GM18505 (cell line): ENCODE measurements at regions not wholly inside any gene's neighbourhood (a gene's known extent, or its start where the extent isn't known, plus 50 kb on each side); places are given as distances from the start of the nearest gene placed in this dataset.
"Not testable (repeated sequence)": the region's sequence is repeated elsewhere in the genome, so short reads cannot be mapped to it uniquely, and the experiment has no call there.

Source experiments
- ATAC-seq: cut with Tn5 transposase; IDR thresholded peaks from one replicate; pipeline ENCODE4 v1.9.1; 2021; ENCODE audit not compliant: unreplicated experiment
- POLR2A ChIP-seq: IDR thresholded peaks from 4 replicates; pipeline ENCODE4 v1.6.1; 2011; ENCODE audit warnings: borderline replicate concordance; ENCODE audit not compliant: insufficient read depth, insufficient read length; ENCODE audit errors: extremely low read depth

DNA sequence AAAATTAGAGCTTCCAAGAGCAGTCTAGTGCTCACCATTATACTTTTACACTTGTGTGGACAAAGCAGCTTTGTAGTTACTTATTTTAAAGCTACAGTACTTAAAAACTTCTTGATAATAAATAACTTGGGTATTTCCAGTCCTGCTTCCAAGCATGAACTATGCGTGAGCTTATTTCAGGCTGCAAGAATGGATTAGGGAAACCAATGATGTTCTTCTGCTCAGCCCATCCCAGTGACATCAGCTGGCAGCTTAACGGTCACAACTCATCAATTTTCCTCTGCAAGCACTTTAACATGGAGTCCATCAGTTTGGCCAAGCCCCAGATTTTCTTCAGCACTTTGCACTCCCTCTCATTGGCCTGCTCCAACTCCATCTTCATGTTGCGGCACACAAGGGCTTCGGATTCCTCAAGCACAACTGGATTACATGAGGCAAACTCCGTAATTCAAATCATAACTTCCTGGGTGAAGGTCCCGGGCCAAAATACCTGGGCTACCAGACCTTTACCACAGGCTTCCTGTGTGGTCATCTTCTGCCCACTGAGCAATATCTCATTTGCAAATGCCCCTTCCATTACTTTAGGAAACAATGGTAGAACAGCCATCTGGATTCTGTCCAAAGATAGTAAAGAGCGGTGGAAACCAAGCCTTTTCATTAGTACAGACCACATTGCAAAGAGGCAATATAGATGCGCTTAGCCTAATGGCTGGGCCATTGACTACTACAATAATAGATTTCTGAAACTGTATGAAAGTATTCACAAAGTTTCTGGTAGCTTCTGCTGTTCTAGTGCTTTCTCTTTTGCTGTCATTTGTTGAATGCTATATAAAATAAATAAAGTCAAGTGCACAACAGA lies 87.5 kb upstream of the DAZL start:
- ATAC-seq = no peak
- no peak for TF ChIP-seq POLR2A

DNA sequence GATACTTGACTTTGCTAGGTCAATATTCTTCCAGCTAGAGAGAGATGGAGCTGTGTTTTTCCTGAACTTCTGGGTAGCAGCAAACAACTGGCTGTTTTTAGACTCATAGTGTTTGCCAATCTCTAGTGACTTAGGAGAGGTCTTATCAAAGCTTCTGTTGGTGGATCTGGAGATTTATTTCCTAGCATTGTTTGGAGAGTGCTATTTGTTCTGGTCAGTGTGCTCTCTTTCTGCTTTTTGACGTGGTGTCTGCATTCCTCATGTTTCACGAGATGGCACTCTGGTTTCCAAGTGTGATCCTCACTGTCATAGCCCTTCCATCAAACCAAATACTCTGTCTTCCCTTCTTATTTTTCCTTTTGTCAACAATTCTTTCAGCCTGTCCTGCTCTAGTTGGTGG lies 88.6 kb upstream of the DAZL start:
- no peak for TF ChIP-seq POLR2A

DNA sequence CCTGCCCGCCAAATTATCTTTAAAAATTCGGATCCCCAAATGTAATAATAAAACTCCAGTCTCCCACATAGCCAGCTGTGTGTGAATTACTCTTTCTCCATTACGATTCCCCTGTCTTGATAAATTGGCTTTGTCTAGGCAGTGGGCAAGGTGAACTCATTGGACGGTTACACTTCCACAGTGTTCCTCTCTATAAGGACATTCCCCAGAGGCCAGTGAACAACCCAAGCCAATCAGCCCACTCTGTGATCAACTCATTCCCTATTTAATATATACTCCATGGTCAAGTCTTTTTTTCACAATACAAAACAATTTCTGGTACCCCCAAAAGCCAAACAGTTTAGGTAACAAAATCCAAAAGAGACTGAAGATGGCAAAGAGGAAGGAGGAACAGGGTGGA lies 90.5 kb upstream of the DAZL start:
- no peak for TF ChIP-seq POLR2A
- ATAC-seq = no peak

More for the DNA sequence above, 88.6 kb upstream of the DAZL start:
- no peak for ATAC-seq

DNA sequence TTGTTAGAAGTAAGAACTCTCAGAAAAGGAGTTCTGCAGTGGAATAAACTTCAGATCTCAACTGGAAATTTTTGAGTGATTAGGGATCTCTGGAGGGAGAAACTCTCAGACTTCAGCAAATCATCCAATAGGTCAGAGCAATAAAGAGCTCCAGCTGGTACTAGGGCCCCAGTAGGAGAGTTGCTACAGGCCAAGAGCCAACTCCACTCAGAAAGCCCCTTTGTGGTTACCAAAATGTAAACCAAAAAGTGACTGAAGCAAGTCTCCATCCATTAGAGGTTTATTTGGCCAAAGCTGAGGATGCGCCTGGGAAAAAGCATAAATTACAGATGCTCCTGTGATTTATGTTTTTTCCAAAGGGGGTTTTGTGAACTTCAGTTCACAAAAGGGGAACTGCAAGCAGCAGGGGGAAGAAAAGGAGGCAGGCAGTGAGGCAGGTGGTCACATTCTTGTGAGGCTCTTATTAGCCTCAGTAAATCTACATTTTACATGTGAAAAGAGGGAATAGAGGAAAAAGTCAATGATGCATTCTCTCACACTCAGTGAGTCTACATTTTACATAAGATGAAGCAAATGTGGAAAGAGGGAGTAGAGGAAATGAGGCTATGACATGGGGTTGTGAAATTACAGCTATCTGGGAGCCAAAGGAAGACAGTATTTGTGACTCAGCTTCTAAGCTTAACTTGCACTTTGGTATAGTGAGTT lies 92.4 kb upstream of the DAZL start:
- no peak for TF ChIP-seq POLR2A
- ATAC-seq = no peak

DNA sequence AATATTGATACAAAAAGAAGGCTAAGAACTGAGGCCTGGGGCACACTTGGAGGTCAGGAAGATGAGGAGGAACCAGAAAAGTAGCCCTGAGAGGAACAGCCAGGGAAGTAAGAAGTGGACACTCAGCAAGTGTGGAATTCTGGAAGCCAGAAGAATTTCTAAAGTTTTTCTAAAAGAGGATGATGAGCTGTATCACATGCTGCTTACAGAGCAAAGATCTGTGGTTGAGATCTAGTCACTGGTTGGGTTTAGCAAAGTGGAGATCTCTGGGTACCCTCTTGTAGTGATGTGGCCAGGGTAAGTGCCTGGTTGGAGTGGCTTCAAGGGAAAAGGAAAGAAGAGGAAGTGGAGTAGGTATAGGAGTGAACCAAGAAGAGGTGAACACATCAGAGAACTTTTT lies 95.4 kb upstream of the DAZL start:
- TF ChIP-seq POLR2A = no peak
- ATAC-seq = no peak

DNA sequence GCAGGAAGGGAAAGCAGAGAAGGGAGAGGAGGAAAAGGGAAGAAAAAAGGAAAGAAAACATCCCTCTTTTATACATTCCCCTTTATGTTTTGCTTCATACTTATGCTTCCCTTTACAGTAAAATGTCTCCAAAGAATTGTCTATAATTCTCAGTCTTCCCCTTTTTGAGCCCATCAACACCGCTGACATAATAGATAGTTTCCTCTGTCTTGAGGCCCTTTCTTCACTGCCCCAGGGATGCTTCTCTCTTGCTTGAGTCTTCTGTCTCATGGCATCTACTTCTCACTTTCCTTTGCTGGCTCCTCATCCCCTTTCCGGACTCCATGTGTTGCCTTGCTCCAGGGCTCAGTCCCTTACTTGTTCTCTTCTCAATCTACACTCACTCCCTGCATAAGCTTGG lies 99.7 kb upstream of the DAZL start:
- ATAC-seq = no peak

DNA sequence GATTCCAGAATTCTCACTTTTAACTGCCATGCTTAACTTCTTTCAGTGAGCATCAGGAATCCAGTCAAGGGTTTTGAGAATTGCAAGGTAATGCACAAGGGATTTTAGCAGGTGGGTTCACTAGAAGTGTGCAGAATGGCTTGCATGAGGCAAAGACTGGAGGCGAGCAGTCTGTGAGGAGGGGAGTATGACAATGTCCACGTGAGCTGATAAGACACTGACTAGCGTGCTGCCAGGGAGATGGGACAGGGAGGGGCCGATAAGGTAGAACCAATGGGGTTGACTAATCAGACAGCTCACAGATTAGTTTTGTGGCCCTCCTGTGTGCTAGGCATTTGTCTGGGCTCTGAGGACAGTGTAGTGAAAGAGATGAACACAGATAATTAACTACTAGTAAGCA lies 102.0 kb upstream of the DAZL start:
- no peak for ATAC-seq
- TF ChIP-seq POLR2A = no peak

More for the DNA sequence above, 99.7 kb upstream of the DAZL start:
- no peak for TF ChIP-seq POLR2A

DNA sequence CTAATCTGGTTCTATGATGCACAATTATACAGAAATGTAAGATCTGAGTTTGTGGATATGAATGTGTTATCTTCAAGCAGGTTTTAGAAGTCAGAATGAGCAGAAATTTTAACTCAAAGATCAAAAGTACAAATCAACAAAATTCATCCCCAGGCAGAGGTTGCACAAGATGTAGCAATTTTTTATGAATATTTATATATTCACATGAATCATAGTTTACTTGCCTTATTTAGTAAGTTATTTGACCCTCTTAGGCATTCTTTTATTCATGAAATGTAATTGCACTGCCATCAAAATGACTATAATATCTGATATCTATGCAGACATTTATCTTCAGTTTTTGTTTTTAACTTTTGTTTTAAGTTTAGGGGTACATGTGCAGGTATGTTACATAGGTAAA lies 103.1 kb upstream of the DAZL start:
- no peak for ATAC-seq
- no peak for TF ChIP-seq POLR2A

DNA sequence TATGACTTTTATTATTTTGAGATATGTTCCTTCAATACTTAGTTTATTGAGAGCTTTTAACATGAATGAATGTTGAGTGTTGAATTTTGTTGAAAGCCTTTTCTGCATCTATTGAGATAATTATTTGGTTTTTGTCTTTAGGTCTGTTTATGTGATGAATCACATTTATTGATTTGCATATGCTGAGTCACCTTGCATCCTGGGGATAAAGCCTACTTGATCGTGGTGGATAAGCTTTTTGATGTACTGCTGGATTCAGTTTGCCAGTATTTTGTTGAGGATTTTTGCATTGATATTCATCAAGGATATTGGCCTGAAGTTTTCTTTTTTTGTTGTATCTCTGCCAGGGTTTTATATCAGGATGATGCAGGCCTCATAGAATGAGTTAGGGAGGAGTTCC lies 106.5 kb upstream of the DAZL start:
- not testable (repeated sequence) for ATAC-seq

DNA sequence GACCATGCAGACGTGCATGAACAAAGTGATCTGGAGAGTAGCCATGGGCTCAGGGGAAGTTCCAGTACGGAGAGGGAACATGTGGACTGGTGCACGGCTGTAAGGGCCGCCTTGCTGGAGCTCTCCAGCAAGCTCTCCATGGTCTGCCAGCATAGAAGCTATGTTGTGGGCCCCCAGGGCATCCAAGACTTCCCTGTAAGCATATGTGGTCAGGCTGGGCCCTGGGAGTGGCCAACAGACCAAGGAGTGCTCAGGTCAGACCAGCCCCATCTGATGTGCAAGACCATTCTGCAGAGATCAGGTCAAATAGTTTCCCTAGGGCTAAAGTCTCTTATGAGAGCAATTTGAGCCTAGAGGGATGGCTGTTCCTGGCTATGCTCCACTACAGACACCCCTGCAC lies 110.1 kb upstream of the DAZL start:
- no peak for ATAC-seq
- TF ChIP-seq POLR2A = no peak

DNA sequence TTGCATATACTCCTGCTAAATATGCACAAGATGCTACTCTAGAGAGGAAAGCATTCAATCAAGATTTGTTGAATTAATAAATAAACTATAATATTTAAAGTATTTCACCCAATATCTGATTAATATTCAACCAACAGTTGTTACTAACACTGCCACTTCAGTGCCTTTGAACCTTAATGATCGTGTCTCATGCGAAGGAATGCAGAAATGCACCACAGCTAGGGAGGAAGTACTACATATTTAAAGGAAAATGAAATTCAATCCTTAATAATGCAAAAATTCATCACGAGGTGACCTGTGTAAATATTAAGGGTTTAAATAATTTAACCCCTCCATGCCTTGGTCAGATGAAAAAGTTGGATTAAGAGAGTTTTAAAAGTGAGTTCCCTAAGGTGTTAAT lies 114.2 kb upstream of the DAZL start:
- no peak for TF ChIP-seq POLR2A
- ATAC-seq = no peak

DNA sequence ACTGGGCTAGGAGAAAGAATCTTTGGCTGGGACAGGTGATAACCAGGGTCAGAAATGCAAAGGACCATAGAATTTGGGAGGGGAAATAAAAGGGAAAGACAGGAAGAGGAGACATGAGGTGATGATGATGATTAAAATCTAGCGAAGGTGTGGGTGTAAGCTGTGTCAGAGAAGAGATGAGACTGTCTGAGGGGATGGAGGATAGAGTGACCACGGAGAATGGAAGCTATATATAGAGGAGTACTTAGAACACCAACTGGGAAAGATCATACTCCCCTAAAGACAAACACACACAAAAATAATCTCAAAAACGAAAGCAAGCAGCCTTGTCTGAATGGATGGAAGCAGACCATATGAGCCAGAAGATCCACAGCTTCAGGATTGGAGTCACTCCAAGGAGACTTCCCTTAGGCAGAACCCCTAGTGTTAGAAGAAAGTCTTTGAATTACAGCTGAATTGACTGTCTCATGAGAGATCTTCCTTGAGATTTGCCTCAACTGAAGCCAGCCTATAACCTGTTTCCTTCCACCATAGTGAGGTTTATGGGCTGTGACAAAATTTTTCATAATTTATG lies 115.2 kb upstream of the DAZL start:
- no peak for TF ChIP-seq POLR2A
- no peak for ATAC-seq

DNA sequence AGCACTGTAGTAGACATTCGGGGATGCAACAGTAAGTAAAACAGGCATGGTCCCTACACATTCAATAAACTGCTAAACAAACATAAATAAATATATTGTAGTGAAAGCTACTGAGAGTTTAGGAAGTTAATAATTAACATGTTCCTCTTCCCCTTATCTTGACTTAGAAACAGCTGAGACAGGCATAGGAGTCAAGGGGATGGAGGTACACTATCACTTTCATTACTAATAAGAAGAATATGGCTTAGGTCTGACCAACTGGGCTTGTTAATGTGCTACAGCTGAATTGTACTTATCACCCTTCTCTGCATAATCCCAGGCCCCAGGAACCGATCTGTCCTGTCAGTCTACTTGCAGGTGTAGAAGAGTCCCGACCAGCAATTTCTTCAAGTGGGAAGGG lies 116.3 kb upstream of the DAZL start:
- TF ChIP-seq POLR2A = no peak
- ATAC-seq = no peak

DNA sequence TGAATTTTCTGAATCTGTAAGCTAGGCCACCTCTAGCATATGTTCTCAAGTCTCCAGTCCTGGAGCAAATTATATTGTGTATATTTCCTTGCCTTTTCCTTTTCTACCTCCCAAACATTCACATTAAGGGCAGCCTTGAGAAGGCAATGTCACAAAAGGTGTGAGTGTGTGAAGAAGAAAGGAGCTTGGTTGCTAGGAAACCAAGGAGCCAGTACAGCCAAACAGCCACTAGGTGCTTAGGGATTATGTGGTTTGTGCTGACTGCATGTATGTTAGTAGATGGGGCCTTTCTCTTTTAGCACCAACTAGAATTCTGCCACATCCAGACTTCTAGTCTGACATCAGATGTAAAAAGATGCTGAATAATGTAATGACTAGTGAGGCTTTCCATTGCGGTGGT lies 118.8 kb upstream of the DAZL start:
- TF ChIP-seq POLR2A = no peak
- no peak for ATAC-seq
